ENCODE measurements at regions not wholly inside any gene's neighbourhood (a gene's known extent, or its start where the extent isn't known, plus 50 kb on each side); places are given as distances from the start of the nearest gene placed in this dataset.
A peak's percentile ranks its signal among the peaks of the same experiment; 100 is the strongest.
"Not testable (repeated sequence)": the region's sequence is repeated elsewhere in the genome, so short reads cannot be mapped to it uniquely, and the experiment has no call there.

GRCh38 chr11:96483374-96483955, 93.7 kb downstream of the JRKL start:
- Histone ChIP-seq H3K36me3 (ENCODE audit: insufficient read depth, low read length) (no peaks in the 10 kb centered on the region), H3K9ac (ENCODE audit: low read depth, low read length) (no peak overlapping the region), H3K9me3 (ENCODE audit: control insufficient read depth, insufficient read depth, low read length) (peaks cover 3% of the 10 kb centered on the region; the same call in 1 of the 2 replicates), H3K4me1 (ENCODE audit: insufficient read depth, low read length) (peaks cover 3% of the 10 kb centered on the region)

GRCh38 chr11:96484361-96484760, 94.5 kb downstream of the JRKL start:
- Histone ChIP-seq H3K9me3 (ENCODE audit: control insufficient read depth, insufficient read depth, low read length) (no peaks in the 10 kb centered on the region), H3K4me1 (ENCODE audit: insufficient read depth, low read length) (peaks cover 3% of the 10 kb centered on the region), H3K36me3 (ENCODE audit: insufficient read depth, low read length) (no peaks in the 10 kb centered on the region), H3K9ac (ENCODE audit: low read depth, low read length) (no peak overlapping the region)

- H3K4me1 ChIP-seq (ENCODE audit: insufficient read depth, low read length) = peaks cover 3% of the 10 kb centered on the region
- no peaks in the 10 kb centered on the region for H3K9me3 ChIP-seq (ENCODE audit: control insufficient read depth, insufficient read depth, low read length)
- H3K9ac ChIP-seq (ENCODE audit: low read depth, low read length) = peak overlapping the region; percentile 52; the same call in 1 of the 2 replicates
- H3K36me3 ChIP-seq (ENCODE audit: insufficient read depth, low read length) = no peaks in the 10 kb centered on the region
Measured at GRCh38 chr11:96486890-96487611, 97.2 kb downstream of the JRKL start.

- not testable (repeated sequence) for H3K9ac ChIP-seq (ENCODE audit: low read depth, low read length); H3K9me3 ChIP-seq (ENCODE audit: control insufficient read depth, insufficient read depth, low read length); H3K4me1 ChIP-seq (ENCODE audit: insufficient read depth, low read length); H3K36me3 ChIP-seq (ENCODE audit: insufficient read depth, low read length)
Measured at GRCh38 chr11:96488911-96489310, 99.1 kb downstream of the JRKL start.

GRCh38 chr11:96500440-96500839, 110.6 kb downstream of the JRKL start:
- no peak overlapping the region for H3K9ac ChIP-seq (ENCODE audit: low read depth, low read length)
- no peaks in the 10 kb centered on the region for H3K4me1 ChIP-seq (ENCODE audit: insufficient read depth, low read length)
- H3K9me3 ChIP-seq (ENCODE audit: control insufficient read depth, insufficient read depth, low read length) = no peaks in the 10 kb centered on the region
- H3K36me3 ChIP-seq (ENCODE audit: insufficient read depth, low read length) = no peaks in the 10 kb centered on the region

- peaks cover 11% of the 10 kb centered on the region; the same call in 1 of the 2 replicates for H3K4me1 ChIP-seq (ENCODE audit: insufficient read depth, low read length)
Measured at GRCh38 chr11:96506041-96506440, 116.2 kb downstream of the JRKL start.

GRCh38 chr11:96506953-96507354, 117.1 kb downstream of the JRKL start:
- no peaks in the 10 kb centered on the region for H3K9me3 ChIP-seq (ENCODE audit: control insufficient read depth, insufficient read depth, low read length)
- peaks cover 11% of the 10 kb centered on the region; the same call in 1 of the 2 replicates for H3K4me1 ChIP-seq (ENCODE audit: insufficient read depth, low read length)
- no peak overlapping the region for H3K9ac ChIP-seq (ENCODE audit: low read depth, low read length)
- H3K36me3 ChIP-seq (ENCODE audit: insufficient read depth, low read length) = no peaks in the 10 kb centered on the region

More at GRCh38 chr11:96506041-96506440, 116.2 kb downstream of the JRKL start:
- no peaks in the 10 kb centered on the region for H3K36me3 ChIP-seq (ENCODE audit: insufficient read depth, low read length)
- H3K9ac ChIP-seq (ENCODE audit: low read depth, low read length) = no peak overlapping the region
- no peaks in the 10 kb centered on the region for H3K9me3 ChIP-seq (ENCODE audit: control insufficient read depth, insufficient read depth, low read length)

- Histone ChIP-seq H3K36me3 (ENCODE audit: insufficient read depth, low read length) (no peaks in the 10 kb centered on the region), H3K9ac (ENCODE audit: low read depth, low read length) (no peak overlapping the region), H3K4me1 (ENCODE audit: insufficient read depth, low read length) (peaks cover 11% of the 10 kb centered on the region; the same call in 1 of the 2 replicates), H3K9me3 (ENCODE audit: control insufficient read depth, insufficient read depth, low read length) (no peaks in the 10 kb centered on the region)
Measured at GRCh38 chr11:96508861-96509260, 119.0 kb downstream of the JRKL start.

GRCh38 chr11:96520939-96521338, 131.1 kb downstream of the JRKL start:
- Histone ChIP-seq H3K4me1 (ENCODE audit: insufficient read depth, low read length) (no peaks in the 10 kb centered on the region), H3K36me3 (ENCODE audit: insufficient read depth, low read length) (no peaks in the 10 kb centered on the region), H3K9me3 (ENCODE audit: control insufficient read depth, insufficient read depth, low read length) (no peaks in the 10 kb centered on the region; the same call in 1 of the 2 replicates), H3K9ac (ENCODE audit: low read depth, low read length) (no peak overlapping the region)

GRCh38 chr11:96523656-96524055, 133.8 kb downstream of the JRKL start:
- H3K4me1 ChIP-seq (ENCODE audit: insufficient read depth, low read length) = no peaks in the 10 kb centered on the region
- H3K9me3 ChIP-seq (ENCODE audit: control insufficient read depth, insufficient read depth, low read length) = no peaks in the 10 kb centered on the region
- H3K36me3 ChIP-seq (ENCODE audit: insufficient read depth, low read length) = no peaks in the 10 kb centered on the region
- H3K9ac ChIP-seq (ENCODE audit: low read depth, low read length) = no peak overlapping the region

- no peak overlapping the region for H3K9ac ChIP-seq (ENCODE audit: low read depth, low read length)
- H3K36me3 ChIP-seq (ENCODE audit: insufficient read depth, low read length) = no peaks in the 10 kb centered on the region
- no peaks in the 10 kb centered on the region for H3K9me3 ChIP-seq (ENCODE audit: control insufficient read depth, insufficient read depth, low read length)
- H3K4me1 ChIP-seq (ENCODE audit: insufficient read depth, low read length) = no peaks in the 10 kb centered on the region
Measured at GRCh38 chr11:96524475-96524874, 134.7 kb downstream of the JRKL start.

- Histone ChIP-seq H3K36me3 (ENCODE audit: insufficient read depth, low read length) (no peaks in the 10 kb centered on the region), H3K4me1 (ENCODE audit: insufficient read depth, low read length) (peaks cover under 1% of the 10 kb centered on the region; the same call in 1 of the 2 replicates), H3K9ac (ENCODE audit: low read depth, low read length) (no peak overlapping the region), H3K9me3 (ENCODE audit: control insufficient read depth, insufficient read depth, low read length) (no peaks in the 10 kb centered on the region)
Measured at GRCh38 chr11:96530473-96530872, 140.7 kb downstream of the JRKL start.

- H3K4me1 ChIP-seq (ENCODE audit: insufficient read depth, low read length) = peaks cover 4% of the 10 kb centered on the region; the same call in 1 of the 2 replicates
- H3K36me3 ChIP-seq (ENCODE audit: insufficient read depth, low read length) = no peaks in the 10 kb centered on the region
- no peak overlapping the region for H3K9ac ChIP-seq (ENCODE audit: low read depth, low read length)
- H3K9me3 ChIP-seq (ENCODE audit: control insufficient read depth, insufficient read depth, low read length) = no peaks in the 10 kb centered on the region
Measured at GRCh38 chr11:96538104-96538503, 148.3 kb downstream of the JRKL start.

- H3K9ac ChIP-seq (ENCODE audit: low read depth, low read length) = no peak overlapping the region
- H3K36me3 ChIP-seq (ENCODE audit: insufficient read depth, low read length) = no peaks in the 10 kb centered on the region
- H3K4me1 ChIP-seq (ENCODE audit: insufficient read depth, low read length) = peaks cover 4% of the 10 kb centered on the region; the same call in 1 of the 2 replicates
- no peaks in the 10 kb centered on the region for H3K9me3 ChIP-seq (ENCODE audit: control insufficient read depth, insufficient read depth, low read length)
Measured at GRCh38 chr11:96538622-96539021, 148.8 kb downstream of the JRKL start.

- H3K4me1 ChIP-seq (ENCODE audit: insufficient read depth, low read length) = no peaks in the 10 kb centered on the region
- no peaks in the 10 kb centered on the region for H3K9me3 ChIP-seq (ENCODE audit: control insufficient read depth, insufficient read depth, low read length)
- no peak overlapping the region for H3K9ac ChIP-seq (ENCODE audit: low read depth, low read length)
- no peaks in the 10 kb centered on the region for H3K36me3 ChIP-seq (ENCODE audit: insufficient read depth, low read length)
Measured at GRCh38 chr11:96540875-96541274, 151.1 kb downstream of the JRKL start.
